Kidney tubule cell (primary cell): ENCODE measurements at regions not wholly inside any gene's neighbourhood (a gene's known extent, or its start where the extent isn't known, plus 50 kb on each side); places are given as distances from the start of the nearest gene placed in this dataset.

Experiments
- DNase-seq: peaks from one replicate; pipeline ENCODE4 v3.0.0-alpha.2; 2018; ENCODE audit warnings: low spot score

GRCh38 chr18:1564793-1565192 lies 660.1 kb downstream of the ADCYAP1 start:
- DNase-seq, result no peak

- no peak for DNase-seq
Measured at GRCh38 chr18:1571206-1571605, 666.5 kb downstream of the ADCYAP1 start.

GRCh38 chr18:1573732-1574131 lies 669.1 kb downstream of the ADCYAP1 start:
- DNase-seq, result no peak

GRCh38 chr18:1575084-1575483 lies 670.4 kb downstream of the ADCYAP1 start:
- no peak for DNase-seq

- no peak for DNase-seq
Measured at GRCh38 chr18:1578505-1578904, 673.8 kb downstream of the ADCYAP1 start.

- no peak for DNase-seq
Measured at GRCh38 chr18:1581581-1581980, 676.9 kb downstream of the ADCYAP1 start.

- DNase-seq, result peak; percentile 53
Measured at GRCh38 chr18:1585881-1586488, 681.3 kb downstream of the ADCYAP1 start.

GRCh38 chr18:1593091-1593490 lies 688.4 kb downstream of the ADCYAP1 start:
- DNase-seq, result no peak

GRCh38 chr18:1595195-1595594 lies 690.5 kb downstream of the ADCYAP1 start:
- no peak for DNase-seq

- DNase-seq, result no peak
Measured at GRCh38 chr18:1599196-1599595, 694.5 kb downstream of the ADCYAP1 start.

GRCh38 chr18:1604751-1605150 lies 700.1 kb downstream of the ADCYAP1 start:
- no peak for DNase-seq

- no peak for DNase-seq
Measured at GRCh38 chr18:1618364-1618763, 713.7 kb downstream of the ADCYAP1 start.

GRCh38 chr18:1619507-1619906 lies 714.8 kb downstream of the ADCYAP1 start:
- DNase-seq, result no peak

GRCh38 chr18:1624612-1625011 lies 719.9 kb downstream of the ADCYAP1 start:
- DNase-seq, result no peak

- no peak for DNase-seq
Measured at GRCh38 chr18:1627494-1627893, 722.8 kb downstream of the ADCYAP1 start.

GRCh38 chr18:1648712-1649111 lies 744.0 kb downstream of the ADCYAP1 start:
- no peak for DNase-seq

GRCh38 chr18:1652018-1652417 lies 747.3 kb downstream of the ADCYAP1 start:
- DNase-seq, result no peak

- no peak for DNase-seq
Measured at GRCh38 chr18:1653873-1654272, 749.2 kb downstream of the ADCYAP1 start.

- DNase-seq, result no peak
Measured at GRCh38 chr18:1657876-1658275, 753.2 kb downstream of the ADCYAP1 start.

GRCh38 chr18:1658908-1659566 lies 754.4 kb downstream of the ADCYAP1 start:
- peak; percentile 77 for DNase-seq

GRCh38 chr18:1663879-1664705 lies 759.4 kb downstream of the ADCYAP1 start:
- DNase-seq, result peak; percentile 43

- peak; percentile 47 for DNase-seq
Measured at GRCh38 chr18:1665079-1665478, 760.4 kb downstream of the ADCYAP1 start.

- DNase-seq, result no peak
Measured at GRCh38 chr18:1668279-1668678, 763.6 kb downstream of the ADCYAP1 start.
